K562 (cell line): ENCODE measurements at regions not wholly inside any gene's neighbourhood (a gene's known extent, or its start where the extent isn't known, plus 50 kb on each side); places are given as distances from the start of the nearest gene placed in this dataset.

ENCODE experiments used
- ATAC-seq: fragments of 200-7000 bp; cut with Tn5 transposase; 3 replicates; pipeline ENCODE4 v1.9.1; 2020; ENCODE audit warnings: moderate library complexity
- BruUV-seq: library from RNA; stranded (reverse); fragments of 400-500 nt; replicated peaks from 2 replicates; lab custom pipeline; 2021; lab: Mats Ljungman, UMichigan
- CTCF ChIA-PET: fragments of 300-600 bp; formaldehyde crosslinking; extraction: SDS; loops from one replicate; lab custom pipeline; 2021; ENCODE audit warnings: low intra/inter-chr PET ratio; lab: Yijun Ruan, JAX
- POLR2A ChIA-PET: fragments of 300-600, 350-650 bp; sonication (Branson Sonifier 250); formaldehyde crosslinking; extraction: SDS; loops from one replicate; lab custom pipeline; 2021; ENCODE audit warnings: antibody characterized with exemption, inconsistent platforms; lab: Yijun Ruan, JAX
- DNase-seq, 4 experiments: peaks; one replicate each; pipeline versions ENCODE4 v3.0.0 to v3.0.0-alpha.2; 2011 to 2018; ENCODE audit warnings: low spot score in 3 of 4, mixed read lengths in 3 of 4; ENCODE audit errors: extremely low read depth in 1 of 4
- FAIRE-seq: peaks from 2 replicates; lab custom pipeline; 2011; peaks lifted over from hg19 to GRCh38; lab: Jason Lieb, UNC
- H2AFZ ChIP-seq: 2 replicates; pipeline ENCODE4 v1.6.0; 2011; ENCODE audit warnings: low read depth, low read length, control low read depth, inconsistent platforms
- H3K27ac ChIP-seq: fragments of 200-600 bp; 3 replicates; pipeline ENCODE4 v1.8.0; 2011; ENCODE audit warnings: low read depth, mild to moderate bottlenecking, control low read depth, inconsistent platforms, low read length, moderate library complexity, mixed read lengths; ENCODE audit errors: extremely low read depth
- H3K27me3 ChIP-seq, 2 experiments: fragments of 300-600 bp in 1 of 2; 2 replicates in 1 of 2; 3 replicates in 1 of 2; pipeline versions ENCODE4 v1.6.0 to v1.8.0; 2011; ENCODE audit warnings: inconsistent platforms in 2 of 2, low read length in 2 of 2, mild to moderate bottlenecking in 1 of 2, mixed read lengths in 1 of 2, moderate library complexity in 1 of 2; ENCODE audit not compliant: control insufficient read depth in 2 of 2, insufficient read depth in 2 of 2
- H3K36me3 ChIP-seq: fragments of 300-600 bp; 3 replicates; pipeline ENCODE4 v1.8.0; 2011; ENCODE audit warnings: mild to moderate bottlenecking, low read length, inconsistent platforms; ENCODE audit not compliant: control insufficient read depth, insufficient read depth
- H3K4me1 ChIP-seq, 2 experiments: fragments of 200-600 bp in 1 of 2; replicated peaks in 1 of 2; 2 replicates in 1 of 2; 3 replicates in 1 of 2; pipeline versions ENCODE4 v1.5.1 to v1.8.0; 2011; ENCODE audit warnings: inconsistent platforms in 2 of 2, low read length in 2 of 2, mild to moderate bottlenecking in 1 of 2, mixed read lengths in 1 of 2, moderate library complexity in 1 of 2; ENCODE audit not compliant: control insufficient read depth in 2 of 2, insufficient read depth in 2 of 2
- H3K4me2 ChIP-seq: 2 replicates; pipeline ENCODE4 v1.6.1; 2011; ENCODE audit warnings: low read length, control low read depth, inconsistent platforms, mixed read lengths; ENCODE audit not compliant: insufficient read depth
- H3K4me3 ChIP-seq: fragments of 200-600 bp; sonication (generic), shearing (Covaris generic); 2 replicates; pipeline ENCODE4 v1.5.1; 2016; ENCODE audit warnings: control low read depth, inconsistent platforms
- H3K79me2 ChIP-seq: fragments of 200-600 bp; 3 replicates; pipeline ENCODE4 v1.8.0; 2011; ENCODE audit warnings: low read length, inconsistent platforms; ENCODE audit not compliant: control insufficient read depth, insufficient read depth
- H3K9ac ChIP-seq, 2 experiments: 2 replicates each; pipeline versions ENCODE4 v1.6.0 to v1.6.1; 2011; ENCODE audit warnings: low read depth in 2 of 2, low read length in 2 of 2, control low read depth in 1 of 2, inconsistent platforms in 1 of 2, mild to moderate bottlenecking in 1 of 2, mixed read lengths in 1 of 2; ENCODE audit not compliant: insufficient read depth in 1 of 2
- H3K9me1 ChIP-seq: one replicate; pipeline ENCODE4 v1.6.0; 2011; ENCODE audit warnings: inconsistent platforms, mild to moderate bottlenecking, low read length, moderate library complexity; ENCODE audit not compliant: control insufficient read depth, insufficient read depth
- H3K9me3 ChIP-seq: replicated peaks from 2 replicates; pipeline ENCODE4 v1.5.1; 2011; ENCODE audit warnings: low read depth, low read length, inconsistent platforms; ENCODE audit not compliant: control insufficient read depth, insufficient read depth
- H4K20me1 ChIP-seq: replicated peaks from 2 replicates; pipeline ENCODE4 v1.6.1; 2011; ENCODE audit warnings: low read length, inconsistent platforms, mixed read lengths; ENCODE audit not compliant: control insufficient read depth, insufficient read depth
- ESRRA ChIP-seq: fragments of 450-650 bp; IDR thresholded peaks from 2 replicates; pipeline ENCODE4 v1.6.1; 2014; ENCODE audit warnings: low read depth, mild to moderate bottlenecking, moderate library complexity, borderline replicate concordance
- HNRNPUL1 ChIP-seq: fragments of 200-400 bp; formaldehyde crosslinking; IDR thresholded peaks from 2 replicates; pipeline ENCODE4 v1.6.1; 2017; ENCODE audit warnings: low read length
- NFE2L1 ChIP-seq: fragments of 450-650 bp; IDR thresholded peaks from 2 replicates; pipeline ENCODE4 v1.6.1; 2016; ENCODE audit warnings: missing genetic modification characterization, low read depth, mild to moderate bottlenecking, missing compliant biosample characterization, moderate library complexity, borderline replicate concordance
- NR2C2 ChIP-seq, 2 experiments: fragments of 200-800 bp in 1 of 2; sonication (Bioruptor generic) in 1 of 2; sonication (generic) in 1 of 2; formaldehyde crosslinking in 1 of 2; IDR thresholded peaks; 2 replicates each; pipeline versions ENCODE4 v1.6.1 to v1.8.0; 2016 to 2022; ENCODE audit warnings: mild to moderate bottlenecking in 1 of 2, missing compliant biosample characterization in 1 of 2, missing genetic modification characterization in 1 of 2, missing genetic modification reagents in 1 of 2
- POLR2H ChIP-seq: IDR thresholded peaks from 2 replicates; pipeline ENCODE4 v1.6.1; 2016; ENCODE audit warnings: missing genetic modification characterization, low read depth, mild to moderate bottlenecking, control low read depth, missing compliant biosample characterization, moderate library complexity
- POLR3G ChIP-seq: IDR thresholded peaks from 2 replicates; pipeline ENCODE4 v1.6.1; 2011; ENCODE audit not compliant: insufficient read length, insufficient replicate concordance; ENCODE audit errors: extremely low read depth
- RBM39 ChIP-seq: fragments of 200-400 bp; formaldehyde crosslinking; optimal IDR thresholded peaks from 2 replicates; pipeline ENCODE3; 2018; ENCODE audit warnings: low read depth, low read length
- TAF15 ChIP-seq: fragments of 200-400 bp; formaldehyde crosslinking; IDR thresholded peaks from 2 replicates; pipeline ENCODE4 v1.6.1; 2017; ENCODE audit warnings: mild to moderate bottlenecking, low read depth, low read length, moderate library complexity
- ZNF140 ChIP-seq: fragments of 250-450 bp; sonication (Bioruptor Pico); IDR thresholded peaks from 2 replicates; pipeline ENCODE4 v1.8.0; 2021; ENCODE audit warnings: moderate library complexity, mild to moderate bottlenecking, inconsistent platforms
- ZNF551 ChIP-seq: fragments of 250-450 bp; sonication (Bioruptor Pico); IDR thresholded peaks from 2 replicates; pipeline ENCODE4 v1.5.0; 2021; ENCODE audit warnings: mild to moderate bottlenecking, moderate library complexity
- ZNF592 ChIP-seq: fragments of 450-650 bp; IDR thresholded peaks from 2 replicates; pipeline ENCODE4 v1.6.1; 2017; ENCODE audit warnings: antibody characterized with exemption, mild to moderate bottlenecking
- WGBS: fragments of 100-300 bp; shearing (Covaris generic); methylation state at CpG from one replicate; pipeline ENCODE4 v1.1.6; 2016; ENCODE audit warnings: low coverage, mixed read lengths; ENCODE audit not compliant: insufficient coverage; ENCODE audit errors: missing lambda C conversion rate; 5-methylcytosine and 5-hydroxymethylcytosine counted together
- in situ Hi-C: fragments of 300-500 bp; cut with MboI; formaldehyde crosslinking; loops from 4 replicates; pipeline ENCODE4 v1.15.0; 2018; ENCODE audit warnings: inconsistent platforms, mixed read lengths
- intact Hi-C: fragments of 100-400 bp; cut with micrococcal nuclease; formaldehyde crosslinking; loops from 2 replicates; pipeline ENCODE4 v1.14.2; 2022
- TF ChIP-seq, protein P1 (sequence below), 2 experiments: IDR thresholded peaks in 1 of 2; conservative IDR thresholded peaks in 1 of 2; 2 replicates each; pipeline ENCODE4 v1.6.1; 2016; ENCODE audit warnings: low read depth in 2 of 2, mild to moderate bottlenecking in 1 of 2, missing compliant biosample characterization in 1 of 2, missing genetic modification characterization in 1 of 2, moderate library complexity in 1 of 2
- TF ChIP-seq, protein P2 (sequence below): fragments of 450-650 bp; IDR thresholded peaks from 2 replicates; pipeline ENCODE4 v1.6.1; 2016; ENCODE audit warnings: missing biosample characterization, missing genetic modification characterization

DNA sequence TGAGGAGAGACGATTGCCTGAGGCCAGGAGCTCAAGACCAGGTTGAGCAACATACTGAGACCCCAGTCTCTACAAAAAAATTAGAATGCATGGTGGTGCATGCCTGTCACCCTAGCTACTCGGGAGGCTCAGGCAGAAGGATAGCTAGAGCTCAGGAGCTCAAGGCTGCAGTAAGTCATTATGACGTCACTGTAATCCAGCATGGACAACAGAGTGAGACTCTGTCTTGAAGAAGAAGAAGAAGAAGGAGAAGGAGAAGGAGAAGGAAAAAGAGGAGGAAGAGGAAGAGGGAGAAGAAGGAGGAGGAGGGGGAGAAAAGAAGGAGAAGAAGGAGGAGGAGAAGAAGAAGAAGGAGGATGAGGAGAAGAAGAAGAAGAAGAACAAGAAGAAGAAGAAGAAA is 519.1 kb downstream of the CDH9 start:
- in situ Hi-C loops (no loop called here), intact Hi-C loops (no loop called here)
- Histone ChIP-seq H3K27ac (no peak overlapping the region), H3K9me3 (peaks cover 2% of the 10 kb centered on the region; the same call in 1 of the 2 replicates), H3K4me1 (no peaks in the 10 kb centered on the region), H3K27me3 (no peaks in the 10 kb centered on the region), H2AFZ (no peak overlapping the region), H3K9ac (no peak overlapping the region), H3K4me3 (no peak overlapping the region), H3K36me3 (no peaks in the 10 kb centered on the region), H3K4me2 (no peak overlapping the region), H3K79me2 (no peaks in the 10 kb centered on the region), H3K9me1 (no peaks in the 10 kb centered on the region), H4K20me1 (no peaks in the 10 kb centered on the region)
- no peak for DNase-seq
- WGBS = 0% methylated on average over 3 of the region's 3 CpGs
- CTCF ChIA-PET = no interaction called here
- ATAC-seq = no peak
- no TSS peak for BruUV-seq
- FAIRE-seq = no peak
- POLR2A ChIA-PET = no interaction called here
- TF ChIP-seq NR2C2 (CRISPR knock-in tag; IDR thresholded peaks at IDR 0.05) = no peak
- TF ChIP-seq NR2C2 (tag; IDR thresholded peaks at IDR 0.05) = no peak
- TF ChIP-seq HNRNPUL1 = no peak
- no peak for TF ChIP-seq ESRRA
- TF ChIP-seq NFE2L1 (tag) = no peak
- TF ChIP-seq ZNF140 (CRISPR knock-in tag) = no peak
- no peak for TF ChIP-seq TAF15
- TF ChIP-seq, protein P1, sequence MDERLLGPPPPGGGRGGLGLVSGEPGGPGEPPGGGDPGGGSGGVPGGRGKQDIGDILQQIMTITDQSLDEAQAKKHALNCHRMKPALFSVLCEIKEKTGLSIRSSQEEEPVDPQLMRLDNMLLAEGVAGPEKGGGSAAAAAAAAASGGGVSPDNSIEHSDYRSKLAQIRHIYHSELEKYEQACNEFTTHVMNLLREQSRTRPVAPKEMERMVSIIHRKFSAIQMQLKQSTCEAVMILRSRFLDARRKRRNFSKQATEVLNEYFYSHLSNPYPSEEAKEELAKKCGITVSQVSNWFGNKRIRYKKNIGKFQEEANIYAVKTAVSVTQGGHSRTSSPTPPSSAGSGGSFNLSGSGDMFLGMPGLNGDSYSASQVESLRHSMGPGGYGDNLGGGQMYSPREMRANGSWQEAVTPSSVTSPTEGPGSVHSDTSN (CRISPR knock-in tag; IDR thresholded peaks at IDR 0.05; ENCODE audit: low read depth) = no peak
- TF ChIP-seq, protein P1 (tag; conservative IDR thresholded peaks at IDR 0.05; ENCODE audit: low read depth) = no peak
- TF ChIP-seq ZNF551 (CRISPR knock-in tag) = no peak
- TF ChIP-seq ZNF592 = no peak
- TF ChIP-seq POLR3G = no peak
- no peak for TF ChIP-seq RBM39
- no peak for TF ChIP-seq POLR2H (tag)
- TF ChIP-seq, protein P2, sequence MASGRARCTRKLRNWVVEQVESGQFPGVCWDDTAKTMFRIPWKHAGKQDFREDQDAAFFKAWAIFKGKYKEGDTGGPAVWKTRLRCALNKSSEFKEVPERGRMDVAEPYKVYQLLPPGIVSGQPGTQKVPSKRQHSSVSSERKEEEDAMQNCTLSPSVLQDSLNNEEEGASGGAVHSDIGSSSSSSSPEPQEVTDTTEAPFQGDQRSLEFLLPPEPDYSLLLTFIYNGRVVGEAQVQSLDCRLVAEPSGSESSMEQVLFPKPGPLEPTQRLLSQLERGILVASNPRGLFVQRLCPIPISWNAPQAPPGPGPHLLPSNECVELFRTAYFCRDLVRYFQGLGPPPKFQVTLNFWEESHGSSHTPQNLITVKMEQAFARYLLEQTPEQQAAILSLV (tag) = no peak
